Mammary epithelial cell (primary cell): ENCODE measurements at regions not wholly inside any gene's neighbourhood (a gene's known extent, or its start where the extent isn't known, plus 50 kb on each side); places are given as distances from the start of the nearest gene placed in this dataset.

Experiments
- CTCF ChIP-seq, 2 donors: IDR thresholded peaks in 1 of 2; conservative IDR thresholded peaks in 1 of 2; 2 replicates each; pipeline ENCODE4 v1.5.1; 2011 to 2012; ENCODE audit warnings: inconsistent platforms in 2 of 2, low read length in 2 of 2, mild to moderate bottlenecking in 2 of 2, control low read depth in 1 of 2, low read depth in 1 of 2; ENCODE audit not compliant: insufficient read depth in 1 of 2; ENCODE audit errors: extremely low read depth in 1 of 2
- EZH2 ChIP-seq: IDR thresholded peaks from 2 replicates; pipeline ENCODE4 v1.6.1; 2012; ENCODE audit warnings: low read length, inconsistent platforms, borderline replicate concordance

DNA sequence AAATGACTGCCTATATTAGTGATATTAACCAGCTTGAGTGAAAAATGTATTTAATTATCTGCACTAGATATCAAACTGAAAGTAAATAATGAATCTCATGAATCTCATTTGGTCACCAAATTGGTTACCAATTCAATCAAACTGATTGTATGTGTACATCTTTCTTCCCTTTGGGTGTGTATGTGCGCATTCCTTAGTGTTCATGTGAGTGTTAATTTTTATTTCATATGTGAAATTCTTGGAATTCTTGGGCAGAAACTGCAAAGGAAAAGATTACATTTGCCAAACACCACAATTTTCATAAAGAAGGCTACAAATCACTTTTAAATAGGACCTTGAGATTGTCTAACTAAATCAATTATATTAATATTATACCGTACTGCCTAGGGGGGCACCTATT is 648.4 kb upstream of the MARCKS start:
- TF ChIP-seq CTCF (conservative IDR thresholded peaks at IDR 0.05 in 1 of 2, IDR thresholded peaks at IDR 0.05 in 1 of 2; ENCODE audit: extremely low read depth in 1 of 2, insufficient read depth in 1 of 2, low read depth in 1 of 2, low read length in 2 of 2) (no peak), EZH2 (no peak)
